Heart left ventricle (tissue), 16 donors: ENCODE measurements at regions not wholly inside any gene's neighbourhood (a gene's known extent, or its start where the extent isn't known, plus 50 kb on each side); places are given as distances from the start of the nearest gene placed in this dataset.

Experiments
- ATAC-seq, 4 donors: fragments of 200-7000 bp; cut with Tn5 transposase; one replicate each; pipeline ENCODE4 v1.9.1; 2020 to 2022; ENCODE audit warnings: moderate library complexity in 4 of 4, mild to moderate bottlenecking in 3 of 4, moderate number of reproducible peaks in 1 of 4
- DNase-seq, 5 donors: peaks; one replicate each; pipeline ENCODE4 v3.0.0-alpha.2; 2020
- H3K27ac ChIP-seq, 12 donors: fragments of 200-600 bp; sonication (generic) in 4 of 12; one replicate each; pipeline versions ENCODE4 v1.5.0 to v1.8.0; 2016 to 2022; ENCODE audit warnings: mild to moderate bottlenecking in 2 of 12
- H3K27me3 ChIP-seq, 9 donors: fragments of 200-600 bp; sonication (generic) in 2 of 9; one replicate each; pipeline versions ENCODE4 v1.5.1 to v1.8.0; 2016 to 2022; ENCODE audit warnings: mild to moderate bottlenecking in 3 of 9
- H3K36me3 ChIP-seq, 9 donors: fragments of 200-600 bp; sonication (generic) in 2 of 9; one replicate each; pipeline versions ENCODE4 v1.5.0 to v1.8.0; 2018 to 2022; ENCODE audit warnings: mild to moderate bottlenecking in 2 of 9
- H3K4me1 ChIP-seq, 12 donors: fragments of 200-600 bp; sonication (generic) in 4 of 12; one replicate each; pipeline versions ENCODE4 v1.5.0 to v1.8.0; 2016 to 2022; ENCODE audit warnings: mild to moderate bottlenecking in 3 of 12
- H3K4me3 ChIP-seq, 12 donors: fragments of 200-600 bp; sonication (generic) in 4 of 12; one replicate each; pipeline versions ENCODE4 v1.5.0 to v1.8.0; 2017 to 2022; ENCODE audit warnings: mild to moderate bottlenecking in 9 of 12, moderate library complexity in 4 of 12
- H3K9me3 ChIP-seq, 12 donors: fragments of 200-600 bp; sonication (generic) in 4 of 12; one replicate each; pipeline versions ENCODE4 v1.5.0 to v1.8.0; 2016 to 2022; ENCODE audit warnings: mild to moderate bottlenecking in 1 of 12
- POLR2A ChIP-seq, 2 donors: fragments of 450-650 bp; IDR thresholded peaks; one replicate each; pipeline ENCODE4 v1.6.1; 2017; ENCODE audit warnings: antibody characterized with exemption in 2 of 2, mild to moderate bottlenecking in 2 of 2, moderate library complexity in 2 of 2
- WGBS, 4 donors: extraction: QIAGEN DNeasy Blood & Tissue Kit in 2 of 4; methylation state at CpG; one replicate each; pipeline versions ENCODE4 v1.1.5 to v1.1.7; 2013 to 2018; 5-methylcytosine and 5-hydroxymethylcytosine counted together
- intact Hi-C, 10 donors: fragments of 100-400 bp; cut with DNase I; formaldehyde crosslinking; loops; one replicate each; pipeline versions ENCODE4 v1.11.1 to v1.14.2; 2022
- TF ChIP-seq, protein P1 (sequence below), 12 donors: fragments of 200-600 bp; sonication (generic) in 4 of 12; IDR thresholded peaks; one replicate each; pipeline versions ENCODE4 v1.5.0 to v1.8.0; 2018 to 2022; ENCODE audit warnings: antibody characterized with exemption in 12 of 12, mild to moderate bottlenecking in 5 of 12
- donor health status: ischemic (EF 13 %, LVEDD 7.1; RV severe dilation, severe dysfunction).
- donor health status: healthy with polysubstance abuse.
- donor health status: DM: no; HTN: yes; CAD: no.
- donor health status: DM: no; HTN: no; CAD: no.
- donor health status: ischemic (EF 25% LVEDD 6.9; RV normal size, moderate dysfunction).
- donor health status: ischemic (EF 25% LVEDD 5.7; RV mildly dilated, moderate dysfunction).
- donor health status: healthy.
- donor health status: DM: yes; HTN: yes; CAD: no.
- donor health status: ischemic (EF 35%, LVEDD 5.7; RV mildly dilated, moderate dysfunction).
- donor health status: nonischemic (EF 11% LVEDD 7.7; RV severe dilation, severe dysfunction).
- donor health status: DM: yes; HTN: yes; CAD: no.
- donor health status: PGD.
- donor health status: ischemic (EF 29% LVEDD 5.4; RV normal size, mild dysfunction).
- donor health status: nonischemic (EF 23%, LVEDD 6.1; RV moderate dilation, normal function).

- Histone ChIP-seq H3K4me3 (no peak overlapping the region), H3K36me3 (no peaks in the 10 kb centered on the region), H3K9me3 (no peaks in the 10 kb centered on the region), H3K4me1 (peaks cover 0 to 30% (median 0%) of the 10 kb centered on the region in 12 donors), H3K27me3 (no peaks in the 10 kb centered on the region), H3K27ac (no peak overlapping the region)
- intact Hi-C loops: loop anchor here in 2 of 10 donors (10.0 kb wide), 2 partner anchors 119 to 341 kb away; no protein-coding TSS in a partner anchor
- DNase-seq: no peak
- TF ChIP-seq, protein P1, sequence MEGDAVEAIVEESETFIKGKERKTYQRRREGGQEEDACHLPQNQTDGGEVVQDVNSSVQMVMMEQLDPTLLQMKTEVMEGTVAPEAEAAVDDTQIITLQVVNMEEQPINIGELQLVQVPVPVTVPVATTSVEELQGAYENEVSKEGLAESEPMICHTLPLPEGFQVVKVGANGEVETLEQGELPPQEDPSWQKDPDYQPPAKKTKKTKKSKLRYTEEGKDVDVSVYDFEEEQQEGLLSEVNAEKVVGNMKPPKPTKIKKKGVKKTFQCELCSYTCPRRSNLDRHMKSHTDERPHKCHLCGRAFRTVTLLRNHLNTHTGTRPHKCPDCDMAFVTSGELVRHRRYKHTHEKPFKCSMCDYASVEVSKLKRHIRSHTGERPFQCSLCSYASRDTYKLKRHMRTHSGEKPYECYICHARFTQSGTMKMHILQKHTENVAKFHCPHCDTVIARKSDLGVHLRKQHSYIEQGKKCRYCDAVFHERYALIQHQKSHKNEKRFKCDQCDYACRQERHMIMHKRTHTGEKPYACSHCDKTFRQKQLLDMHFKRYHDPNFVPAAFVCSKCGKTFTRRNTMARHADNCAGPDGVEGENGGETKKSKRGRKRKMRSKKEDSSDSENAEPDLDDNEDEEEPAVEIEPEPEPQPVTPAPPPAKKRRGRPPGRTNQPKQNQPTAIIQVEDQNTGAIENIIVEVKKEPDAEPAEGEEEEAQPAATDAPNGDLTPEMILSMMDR (IDR thresholded peaks at IDR 0.05): no peak
- TF ChIP-seq POLR2A (IDR thresholded peaks at IDR 0.05): no peak
- WGBS, 4 donors: 56 to 62% (median 61%) methylated on average over 3 of the region's 3 CpGs
- no peak for ATAC-seq
These were observed 130.6 kb upstream of the ADRA1B start for GRCh38 chr5:159785656-159786055.

DNA sequence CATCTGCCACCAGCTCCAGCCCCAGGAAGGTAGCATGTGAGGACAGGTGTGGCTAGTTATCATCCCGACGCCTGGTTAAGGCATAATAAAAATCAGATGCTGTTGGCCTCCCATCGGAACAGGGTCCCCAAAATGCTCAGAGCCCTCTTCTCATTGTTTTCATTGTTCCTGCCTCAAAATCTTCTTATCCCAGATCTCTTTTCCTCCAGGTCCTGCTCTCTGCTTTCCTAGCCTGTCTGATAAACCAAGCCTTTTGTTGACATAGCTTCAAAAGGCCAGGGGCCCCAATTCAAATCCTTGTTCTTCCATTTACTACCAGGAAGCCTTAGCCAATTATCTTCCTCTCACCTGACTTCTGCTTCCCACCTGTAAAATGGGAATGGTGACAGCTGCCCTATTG is 130.1 kb upstream of the ADRA1B start:
- Histone ChIP-seq H3K27ac (peak overlapping the region in 1 of 12 donors; percentile 61), H3K36me3 (no peaks in the 10 kb centered on the region), H3K9me3 (no peaks in the 10 kb centered on the region), H3K27me3 (no peaks in the 10 kb centered on the region), H3K4me3 (no peak overlapping the region), H3K4me1 (peaks cover 0 to 30% (median 0%) of the 10 kb centered on the region in 12 donors)
- DNase-seq (no peak), ATAC-seq (no peak)
- TF ChIP-seq, protein P1 (IDR thresholded peaks at IDR 0.05): no peak
- no peak for TF ChIP-seq POLR2A (IDR thresholded peaks at IDR 0.05)
- WGBS, 4 donors: 83 to 89% (median 86%) methylated on average over 3 of the region's 3 CpGs
- intact Hi-C loops: loop anchor here in 2 of 10 donors (10.0 kb wide), 2 partner anchors 119 to 341 kb away; no protein-coding TSS in a partner anchor

- Histone ChIP-seq H3K27me3 (no peaks in the 10 kb centered on the region), H3K27ac (peak overlapping the region in 4 of 12 donors; percentile 39 to 61 (median 48)), H3K36me3 (no peaks in the 10 kb centered on the region), H3K9me3 (no peaks in the 10 kb centered on the region), H3K4me3 (no peak overlapping the region), H3K4me1 (peaks cover 0 to 30% (median 0%) of the 10 kb centered on the region in 12 donors)
- 69 to 79% (median 74%) methylated on average over 14 of the region's 14 CpGs for WGBS, 4 donors
- DNase-seq (peak in 3 of 5 donors; percentile 41 to 78 (median 59)), ATAC-seq (peak; percentile 58 to 78 (median 74))
- TF ChIP-seq POLR2A (IDR thresholded peaks at IDR 0.05): no peak
- TF ChIP-seq, protein P1 (IDR thresholded peaks at IDR 0.05): no peak
- intact Hi-C loops: loop anchor here in 2 of 10 donors (10.0 kb wide), 2 partner anchors 118 to 342 kb away; no protein-coding TSS in a partner anchor
These were observed 129.2 kb upstream of the ADRA1B start for GRCh38 chr5:159786901-159787691.

GRCh38 chr5:159787837-159788236 is 128.4 kb upstream of the ADRA1B start:
- H3K4me3 ChIP-seq: no peak overlapping the region
- TF ChIP-seq, protein P1 (IDR thresholded peaks at IDR 0.05): no peak
- no peak for TF ChIP-seq POLR2A (IDR thresholded peaks at IDR 0.05)
- 66 to 85% (median 69%) methylated on average over 2 of the region's 2 CpGs for WGBS, 4 donors
- H3K27ac ChIP-seq: peak overlapping the region in 3 of 12 donors; percentile 26 to 46 (median 30)
- ATAC-seq (no peak), DNase-seq (no peak)
- H3K27me3 ChIP-seq: no peaks in the 10 kb centered on the region
- intact Hi-C loops: loop anchor here in 2 of 10 donors (10.0 kb wide), 2 partner anchors 117 to 343 kb away; no protein-coding TSS in a partner anchor
- H3K4me1 ChIP-seq: peaks cover 0 to 30% (median 0%) of the 10 kb centered on the region in 12 donors
- H3K9me3 ChIP-seq: no peaks in the 10 kb centered on the region
- H3K36me3 ChIP-seq: no peaks in the 10 kb centered on the region
